Esophagus (tissue), 2 donors: ENCODE measurements at regions not wholly inside any gene's neighbourhood (a gene's known extent, or its start where the extent isn't known, plus 50 kb on each side); places are given as distances from the start of the nearest gene placed in this dataset.
"Not testable (repeated sequence)": the region's sequence is repeated elsewhere in the genome, so short reads cannot be mapped to it uniquely, and the experiment has no call there.

Experiments used
- H3K27ac ChIP-seq, 2 donors: one replicate each; pipeline ENCODE4 v1.5.1; 2013; ENCODE audit warnings: low read depth in 2 of 2, mild to moderate bottlenecking in 2 of 2, inconsistent platforms in 1 of 2, low read length in 1 of 2, moderate library complexity in 1 of 2
- H3K27me3 ChIP-seq, 2 donors: one replicate each; pipeline ENCODE4 v1.6.1; 2013; ENCODE audit warnings: low read length in 2 of 2, control low read depth in 1 of 2, mild to moderate bottlenecking in 1 of 2; ENCODE audit not compliant: insufficient read depth in 2 of 2, control insufficient read depth in 1 of 2
- H3K36me3 ChIP-seq, 2 donors: one replicate each; pipeline ENCODE4 v1.6.1; 2013; ENCODE audit warnings: low read length in 1 of 2; ENCODE audit not compliant: control insufficient read depth in 2 of 2, insufficient read depth in 2 of 2
- H3K4me1 ChIP-seq, 2 donors: one replicate each; pipeline ENCODE4 v1.6.1; 2013; ENCODE audit warnings: low read length in 1 of 2; ENCODE audit not compliant: control insufficient read depth in 2 of 2, insufficient read depth in 2 of 2
- H3K4me3 ChIP-seq, 2 donors: one replicate each; pipeline ENCODE4 v1.5.1; 2013; ENCODE audit warnings: low read length in 2 of 2, mild to moderate bottlenecking in 2 of 2, low read depth in 1 of 2, moderate library complexity in 1 of 2
- H3K9me3 ChIP-seq, 2 donors: one replicate each; pipeline ENCODE4 v1.6.1; 2013; ENCODE audit warnings: mild to moderate bottlenecking in 2 of 2, low read depth in 1 of 2, low read length in 1 of 2, moderate library complexity in 1 of 2; ENCODE audit not compliant: control insufficient read depth in 2 of 2, insufficient read depth in 1 of 2
- WGBS, 2 donors: extraction: QIAGEN DNeasy Blood & Tissue Kit; methylation state at CpG; one replicate each; pipeline ENCODE4 v1.1.7; 2013; 5-methylcytosine and 5-hydroxymethylcytosine counted together
- donor health status: healthy with polysubstance abuse.
- donor health status: Bipolar disorder and iron deficiency.

GRCh38 chr7:68073701-68074100, 1077.1 kb downstream of the TYW1 start:
- Histone ChIP-seq H3K27me3 (no peaks in the 10 kb centered on the region), H3K9me3 (peaks cover 0 to 3% of the 10 kb centered on the region in 2 donors), H3K4me1 (no peaks in the 10 kb centered on the region), H3K4me3 (no peak overlapping the region), H3K27ac (no peak overlapping the region), H3K36me3 (no peaks in the 10 kb centered on the region)
- 66 to 67% methylated on average over 5 of the region's 5 CpGs for WGBS, 2 donors

- Histone ChIP-seq H3K9me3 (peaks cover 2 to 3% of the 10 kb centered on the region in 2 donors), H3K27ac (no peak overlapping the region), H3K4me1 (no peaks in the 10 kb centered on the region), H3K4me3 (no peak overlapping the region), H3K27me3 (no peaks in the 10 kb centered on the region), H3K36me3 (no peaks in the 10 kb centered on the region)
- 72 to 86% methylated on average over 3 of the region's 3 CpGs for WGBS, 2 donors
Measured at GRCh38 chr7:68074242-68074641, 1077.6 kb downstream of the TYW1 start.

- H3K4me1 ChIP-seq, result no peaks in the 10 kb centered on the region
- 53 to 68% methylated on average over 5 of the region's 5 CpGs for WGBS, 2 donors
- H3K36me3 ChIP-seq, result no peaks in the 10 kb centered on the region
- H3K27ac ChIP-seq, result no peak overlapping the region
- no peaks in the 10 kb centered on the region for H3K27me3 ChIP-seq
- H3K4me3 ChIP-seq, result no peak overlapping the region
- H3K9me3 ChIP-seq, result peaks cover 5 to 7% of the 10 kb centered on the region in 2 donors
Measured at GRCh38 chr7:68078157-68078710, 1081.6 kb downstream of the TYW1 start.

DNA sequence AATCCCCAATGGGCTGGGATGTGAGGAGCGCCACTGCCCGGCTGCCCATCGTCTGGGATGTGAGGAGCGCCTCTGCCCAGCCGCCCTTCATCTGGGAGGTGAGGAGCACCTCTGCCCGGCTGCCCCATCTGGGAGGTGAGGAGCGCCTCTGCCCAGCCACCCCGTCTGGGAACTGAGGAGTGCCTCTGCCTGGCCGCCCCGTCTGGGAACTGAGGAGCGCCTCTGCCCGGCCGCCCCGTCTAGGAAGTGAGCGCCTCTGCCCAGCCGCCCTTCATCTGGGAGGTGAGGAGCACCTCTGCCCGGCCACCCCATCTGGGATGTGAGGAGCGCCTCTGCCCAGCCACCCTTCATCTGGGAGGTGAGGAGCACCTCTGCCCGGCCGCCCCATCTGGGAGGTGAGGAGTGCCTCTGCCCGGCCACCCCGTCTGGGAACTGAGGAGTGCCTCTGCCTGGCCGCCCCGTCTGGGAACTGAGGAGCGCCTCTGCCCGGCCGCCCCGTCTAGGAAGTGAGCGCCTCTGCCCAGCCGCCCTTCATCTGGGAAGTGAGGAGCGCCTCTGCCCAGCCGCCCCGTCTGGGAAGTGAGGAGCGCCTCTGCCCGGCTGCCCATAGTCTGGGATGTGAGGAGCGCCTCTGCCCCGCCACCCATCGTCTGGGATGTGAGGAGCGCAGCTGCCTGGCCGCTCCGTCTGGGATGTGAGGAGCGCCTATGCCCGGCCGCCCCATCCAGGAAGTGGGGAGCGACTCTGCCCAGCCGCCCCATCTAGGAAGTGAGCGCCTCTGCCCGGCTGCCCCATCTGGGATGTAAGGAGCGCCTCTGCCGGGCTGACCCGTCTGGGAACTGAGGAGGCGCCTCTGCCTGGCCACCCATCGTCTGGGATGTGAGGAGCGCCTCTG, 1085.7 kb downstream of the TYW1 start:
- not testable (repeated sequence) for H3K27me3 ChIP-seq, H3K36me3 ChIP-seq, H3K9me3 ChIP-seq, H3K4me3 ChIP-seq, H3K27ac ChIP-seq, H3K4me1 ChIP-seq
- 94 to 97% methylated on average over 52 to 54 of the region's 54 CpGs for WGBS, 2 donors

DNA sequence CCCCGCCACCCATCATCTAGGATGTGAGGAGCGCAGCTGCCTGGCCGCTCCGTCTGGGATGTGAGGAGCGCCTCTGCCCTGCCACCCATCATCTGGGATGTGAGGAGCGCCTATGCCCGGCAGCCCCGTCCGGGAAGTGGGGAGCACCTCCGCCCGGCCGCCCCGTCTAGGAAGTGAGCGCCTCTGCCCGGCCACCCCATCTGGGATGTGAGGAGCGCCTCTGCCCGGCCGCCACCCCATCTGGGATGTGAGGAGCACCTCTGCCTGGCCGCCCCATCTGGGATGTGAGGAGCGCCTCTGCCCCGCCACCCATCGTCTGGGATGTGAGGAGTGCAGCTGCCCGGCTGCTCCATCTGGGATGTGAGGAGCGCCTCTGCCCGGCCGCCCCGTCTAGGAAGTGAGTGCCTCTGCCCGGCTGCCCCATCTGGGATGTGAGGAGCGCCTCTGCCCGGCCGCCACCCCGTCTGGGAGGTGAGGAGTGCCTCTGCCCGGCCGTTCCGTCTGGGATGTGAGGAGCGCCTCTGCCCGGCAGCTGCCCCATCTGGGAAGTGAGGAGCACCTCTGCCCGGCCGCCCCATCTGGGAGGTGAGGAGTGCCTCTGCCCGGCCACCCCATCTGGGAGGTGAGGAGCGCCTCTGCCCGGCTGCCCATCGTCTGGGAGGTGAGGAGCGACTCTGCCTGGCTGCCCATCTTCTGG, 1086.5 kb downstream of the TYW1 start:
- not testable (repeated sequence) for H3K27ac ChIP-seq, H3K27me3 ChIP-seq, H3K4me1 ChIP-seq, H3K9me3 ChIP-seq, H3K36me3 ChIP-seq, H3K4me3 ChIP-seq
- WGBS, 2 donors, result 94 to 96% methylated on average over 44 of the region's 44 CpGs

DNA sequence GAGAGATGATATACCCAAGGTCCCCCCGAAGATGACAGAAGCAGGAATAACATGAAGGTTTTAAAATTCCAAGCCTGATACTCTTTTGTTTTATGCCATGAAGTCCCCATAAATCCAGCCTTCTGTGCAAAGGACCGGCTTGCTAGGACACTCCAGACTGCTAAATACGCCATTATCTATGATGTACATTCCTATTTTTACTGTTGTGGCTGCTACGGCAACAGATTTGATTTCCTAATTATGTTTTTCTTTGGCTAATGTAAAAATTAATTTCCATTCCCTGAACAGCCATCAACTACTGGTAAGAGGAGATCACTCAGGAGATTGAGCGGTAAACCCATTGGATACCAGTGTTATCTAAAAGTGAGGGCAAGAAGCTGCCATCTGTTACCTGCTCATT, 1090.8 kb downstream of the TYW1 start:
- Histone ChIP-seq H3K36me3 (no peaks in the 10 kb centered on the region), H3K27ac (no peak overlapping the region), H3K9me3 (peaks cover 0 to 4% of the 10 kb centered on the region in 2 donors), H3K27me3 (no peaks in the 10 kb centered on the region), H3K4me1 (no peaks in the 10 kb centered on the region), H3K4me3 (no peak overlapping the region)
- WGBS, 2 donors, result 82 to 92% methylated on average over 5 of the region's 5 CpGs

- 82 to 83% methylated on average over 1 of the region's 1 CpG for WGBS, 2 donors
- H3K27ac ChIP-seq, result no peak overlapping the region
- H3K36me3 ChIP-seq, result no peaks in the 10 kb centered on the region
- no peaks in the 10 kb centered on the region for H3K27me3 ChIP-seq
- no peaks in the 10 kb centered on the region for H3K4me1 ChIP-seq
- peaks cover 0 to 2% of the 10 kb centered on the region in 2 donors for H3K9me3 ChIP-seq
- no peak overlapping the region for H3K4me3 ChIP-seq
Measured at GRCh38 chr7:68088879-68089278, 1092.2 kb downstream of the TYW1 start.

- WGBS, 2 donors, result 89 to 92% methylated on average over 13 to 18 of the region's 19 CpGs
- H3K27me3 ChIP-seq, H3K9me3 ChIP-seq, H3K4me1 ChIP-seq, H3K36me3 ChIP-seq, H3K4me3 ChIP-seq, H3K27ac ChIP-seq: not testable (repeated sequence)
Measured at GRCh38 chr7:68090256-68090655, 1093.6 kb downstream of the TYW1 start.

DNA sequence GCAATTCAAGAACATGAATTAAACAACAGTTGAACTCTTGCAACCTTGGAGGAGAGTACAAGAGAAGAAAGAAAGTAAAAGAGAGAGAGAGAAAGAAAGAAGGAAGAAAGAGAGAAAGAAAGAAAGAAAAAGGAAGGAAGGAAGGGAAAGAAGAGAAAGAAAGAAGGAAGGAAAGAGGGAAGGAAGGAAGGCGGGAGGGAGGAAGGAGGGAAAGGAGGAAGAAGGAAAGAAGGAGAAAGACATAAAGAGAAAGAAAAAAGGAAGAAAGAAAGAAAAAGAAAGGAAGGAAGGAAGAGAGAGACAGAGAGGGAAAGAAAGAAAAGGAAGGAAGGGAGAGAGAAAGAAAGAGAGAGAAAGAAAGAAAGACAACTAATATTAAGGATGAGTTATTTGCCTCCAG, 1106.7 kb downstream of the TYW1 start:
- no peak overlapping the region for H3K27ac ChIP-seq
- H3K36me3 ChIP-seq, result no peaks in the 10 kb centered on the region
- WGBS, 2 donors, result 85 to 91% methylated on average over 1 of the region's 1 CpG
- H3K9me3 ChIP-seq, result no peaks in the 10 kb centered on the region
- H3K4me1 ChIP-seq, result no peaks in the 10 kb centered on the region
- no peaks in the 10 kb centered on the region for H3K27me3 ChIP-seq
- H3K4me3 ChIP-seq, result no peak overlapping the region
